ENCODE measurements at regions not wholly inside any gene's neighbourhood (a gene's known extent, or its start where the extent isn't known, plus 50 kb on each side); places are given as distances from the start of the nearest gene placed in this dataset.

DNA sequence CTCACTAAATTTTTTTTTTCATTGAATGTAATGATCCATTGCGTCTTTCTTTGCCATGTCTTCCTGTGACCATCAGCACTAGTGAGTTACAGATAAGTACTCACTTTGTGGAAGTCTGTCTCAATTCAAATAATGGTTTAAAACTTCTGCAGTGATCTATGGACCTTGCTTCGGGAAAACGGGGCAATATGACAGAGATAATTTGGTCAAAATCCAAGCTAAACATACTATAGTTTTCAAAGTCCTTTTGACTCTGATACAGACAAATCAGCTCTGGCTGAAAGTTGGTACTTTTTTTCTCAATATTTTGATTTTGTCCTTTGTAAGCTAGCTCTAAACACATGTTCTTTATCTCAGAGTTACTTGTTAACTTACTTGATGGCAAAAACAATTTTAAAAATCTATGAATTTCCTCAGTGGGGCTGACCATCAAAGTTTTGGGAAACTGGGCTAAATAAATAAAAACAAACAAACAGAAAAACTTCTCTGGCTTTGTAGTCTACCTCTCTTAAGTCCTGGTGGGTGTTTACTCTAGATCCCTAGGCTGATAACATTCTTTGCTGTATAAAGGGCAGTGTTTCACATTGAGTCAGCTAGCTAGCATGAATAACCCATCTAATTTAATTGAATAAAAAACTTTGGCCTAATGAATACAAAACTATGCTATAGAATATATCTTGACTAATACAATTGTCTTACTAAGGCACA lies 327.6 kb downstream of the RDH14 start:
- TF ChIP-seq POLR2AphosphoS5 (IDR thresholded peaks at IDR 0.05; ENCODE audit: low read depth, low read length): no peak
- no peak for TF ChIP-seq POLR2A (IDR thresholded peaks at IDR 0.05; ENCODE audit: low read depth, low read length)
